Erythroblast (primary cell): ENCODE measurements at regions not wholly inside any gene's neighbourhood (a gene's known extent, or its start where the extent isn't known, plus 50 kb on each side); places are given as distances from the start of the nearest gene placed in this dataset.

ENCODE experiments used
- DNase-seq, 2 experiments: peaks; one replicate each; lab custom pipeline; 2025; lab: John Stamatoyannopoulos, UW
- GATA1 ChIP-seq: IDR thresholded peaks from 2 replicates; pipeline ENCODE4 v1.6.1; 2011; ENCODE audit warnings: low read depth, mild to moderate bottlenecking, control low read depth, low read length, moderate library complexity
- POLR2A ChIP-seq: IDR thresholded peaks from 2 replicates; pipeline ENCODE4 v1.6.1; 2011; ENCODE audit warnings: mild to moderate bottlenecking, low read length

GRCh38 chr17:79420318-79421243, 190.3 kb downstream of the RBFOX3 start:
- TF ChIP-seq POLR2A (no peak), GATA1 (no peak)
- peak in 1 of 2 experiments; percentile 20 for DNase-seq

DNA sequence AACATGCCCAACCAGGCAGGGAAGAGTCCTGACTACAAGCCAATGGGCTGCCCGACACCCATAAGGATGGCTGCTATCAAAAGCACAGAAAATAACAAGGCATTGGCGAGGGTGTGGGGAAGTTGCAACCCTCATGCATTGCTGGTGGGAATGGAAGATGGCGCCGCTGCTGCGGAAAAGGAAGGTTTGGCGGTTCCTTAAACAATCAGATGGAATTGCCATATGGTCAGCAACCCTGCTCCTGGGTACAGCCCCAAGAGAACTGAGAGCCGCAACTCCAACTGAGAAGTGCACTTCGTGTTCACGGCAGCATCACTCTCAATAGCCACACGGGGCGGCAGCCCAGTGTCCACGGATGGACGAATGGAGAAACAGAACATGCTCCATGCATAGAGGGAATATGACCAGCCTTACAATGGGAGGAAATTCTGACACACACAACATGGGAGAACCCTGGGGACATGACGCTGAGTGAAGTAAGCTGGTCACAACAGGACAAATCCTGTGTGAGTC, 193.3 kb downstream of the RBFOX3 start:
- TF ChIP-seq POLR2A = no peak
- no peak for TF ChIP-seq GATA1
- DNase-seq = no peak

- no peak for DNase-seq
- TF ChIP-seq POLR2A (no peak), GATA1 (no peak)
Measured at GRCh38 chr17:79415909-79416308, 194.9 kb downstream of the RBFOX3 start.

DNA sequence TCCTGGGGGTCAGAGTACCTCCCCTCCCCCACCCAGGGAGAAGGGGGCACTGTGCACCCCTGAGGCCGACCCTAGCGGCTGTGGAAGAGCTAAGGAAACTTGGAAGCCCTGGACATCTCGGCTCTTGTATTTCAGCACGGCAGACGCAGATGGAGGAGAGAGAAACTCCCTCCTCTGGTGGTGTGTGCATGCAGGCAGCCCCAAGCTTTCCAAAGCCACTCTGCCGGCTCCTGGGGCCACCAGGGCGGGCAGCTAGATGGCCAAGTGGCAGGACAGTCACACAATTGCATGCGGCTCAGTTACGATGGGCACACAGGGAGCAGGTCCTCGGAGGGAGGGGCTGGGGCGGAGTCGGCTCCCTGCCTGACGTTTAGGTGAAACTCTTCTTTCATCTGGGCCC, 195.5 kb downstream of the RBFOX3 start:
- no peak for DNase-seq
- TF ChIP-seq POLR2A (no peak), GATA1 (no peak)

DNA sequence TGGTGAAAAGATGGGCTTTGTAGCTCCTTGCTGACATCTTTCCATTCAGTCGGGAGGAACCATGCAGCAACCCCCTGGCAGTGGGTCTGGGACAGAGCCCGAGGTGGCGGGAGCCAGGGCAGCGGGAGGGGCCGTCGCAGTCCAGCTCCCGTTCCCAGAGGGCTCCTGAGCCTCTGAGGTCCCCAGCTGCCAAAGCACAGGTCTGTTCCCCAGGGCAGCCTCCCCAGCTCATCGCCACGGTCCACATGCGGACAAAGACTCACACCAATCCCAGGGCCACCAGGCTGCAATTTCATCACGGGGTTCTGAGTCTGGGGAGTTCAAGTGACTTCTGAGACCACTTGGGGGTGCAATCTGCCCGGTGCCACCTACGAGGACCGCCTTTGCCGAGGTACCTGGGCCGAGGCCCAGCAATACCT, 196.0 kb downstream of the RBFOX3 start:
- no peak for DNase-seq
- TF ChIP-seq GATA1 (no peak), POLR2A (no peak)

- no peak for TF ChIP-seq GATA1
- TF ChIP-seq POLR2A = no peak
- DNase-seq = no peak
Measured at GRCh38 chr17:79414063-79414792, 196.6 kb downstream of the RBFOX3 start.

GRCh38 chr17:79413611-79414010, 197.2 kb downstream of the RBFOX3 start:
- DNase-seq = no peak
- TF ChIP-seq GATA1 (no peak), POLR2A (no peak)

DNA sequence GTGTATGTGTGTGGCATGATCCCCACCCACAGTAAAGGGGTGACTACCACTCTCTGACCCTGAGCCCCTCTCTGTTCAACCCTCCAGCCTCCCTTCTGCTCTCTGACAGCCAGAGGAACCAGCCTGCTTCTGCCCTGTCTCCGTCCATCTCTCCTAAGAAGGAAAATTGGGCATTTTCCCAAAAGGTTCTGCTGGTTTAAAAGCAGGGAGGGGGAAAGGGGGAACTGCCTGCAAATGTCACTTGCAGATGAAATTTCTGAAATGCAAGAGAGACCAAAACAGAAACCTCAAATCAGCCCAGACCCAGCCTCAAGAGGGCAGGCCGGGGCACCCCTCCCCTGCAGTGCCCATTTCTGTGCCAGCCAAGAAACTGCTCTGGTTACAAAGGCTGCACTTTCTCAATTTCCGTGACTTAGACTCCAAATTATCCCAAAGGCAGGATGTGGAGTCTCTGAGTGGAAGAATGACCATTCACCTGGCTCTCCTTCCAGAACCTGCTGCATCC, 197.9 kb downstream of the RBFOX3 start:
- TF ChIP-seq GATA1 = no peak
- no peak for TF ChIP-seq POLR2A
- DNase-seq = no peak

- TF ChIP-seq POLR2A = no peak
- TF ChIP-seq GATA1 = no peak
- DNase-seq = no peak
Measured at GRCh38 chr17:79412110-79412509, 198.7 kb downstream of the RBFOX3 start.

GRCh38 chr17:79411419-79411818, 199.4 kb downstream of the RBFOX3 start:
- TF ChIP-seq GATA1 = no peak
- TF ChIP-seq POLR2A = no peak
- DNase-seq = no peak

GRCh38 chr17:79410681-79411080, 200.2 kb downstream of the RBFOX3 start:
- TF ChIP-seq GATA1 (no peak), POLR2A (no peak)
- no peak for DNase-seq

DNA sequence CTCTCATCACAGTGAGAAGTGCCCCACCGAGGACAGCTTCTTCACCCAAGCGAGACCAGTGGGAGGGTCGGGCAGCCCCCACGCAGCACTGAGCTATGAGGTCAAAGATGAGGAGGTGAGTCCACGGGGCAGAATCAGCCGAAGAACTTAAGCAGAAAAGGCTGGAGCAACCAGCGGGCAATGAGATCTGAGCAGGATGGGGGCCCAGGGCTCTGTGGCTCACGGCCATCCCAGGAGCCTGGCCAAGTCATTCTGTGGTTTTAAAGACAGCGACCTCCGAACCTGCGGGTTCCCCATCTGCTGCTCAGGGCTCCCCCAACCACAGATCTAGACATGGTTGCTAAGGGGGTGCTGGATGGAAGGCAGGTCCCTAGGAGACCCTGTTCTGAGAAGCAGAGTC, 202.6 kb downstream of the RBFOX3 start:
- DNase-seq = no peak
- TF ChIP-seq POLR2A = no peak
- no peak for TF ChIP-seq GATA1

GRCh38 chr17:79407385-79407784, 203.5 kb downstream of the RBFOX3 start:
- DNase-seq = no peak
- TF ChIP-seq POLR2A = no peak
- no peak for TF ChIP-seq GATA1

GRCh38 chr17:79406316-79406715, 204.5 kb downstream of the RBFOX3 start:
- TF ChIP-seq POLR2A = no peak
- no peak for TF ChIP-seq GATA1
- DNase-seq = no peak
